Astrocyte of the hippocampus (primary cell): ENCODE measurements at regions not wholly inside any gene's neighbourhood (a gene's known extent, or its start where the extent isn't known, plus 50 kb on each side); places are given as distances from the start of the nearest gene placed in this dataset.

Source experiments
- DNase-seq: peaks from one replicate; pipeline ENCODE4 v3.0.0; 2011; ENCODE audit warnings: low read depth, low spot score

DNA sequence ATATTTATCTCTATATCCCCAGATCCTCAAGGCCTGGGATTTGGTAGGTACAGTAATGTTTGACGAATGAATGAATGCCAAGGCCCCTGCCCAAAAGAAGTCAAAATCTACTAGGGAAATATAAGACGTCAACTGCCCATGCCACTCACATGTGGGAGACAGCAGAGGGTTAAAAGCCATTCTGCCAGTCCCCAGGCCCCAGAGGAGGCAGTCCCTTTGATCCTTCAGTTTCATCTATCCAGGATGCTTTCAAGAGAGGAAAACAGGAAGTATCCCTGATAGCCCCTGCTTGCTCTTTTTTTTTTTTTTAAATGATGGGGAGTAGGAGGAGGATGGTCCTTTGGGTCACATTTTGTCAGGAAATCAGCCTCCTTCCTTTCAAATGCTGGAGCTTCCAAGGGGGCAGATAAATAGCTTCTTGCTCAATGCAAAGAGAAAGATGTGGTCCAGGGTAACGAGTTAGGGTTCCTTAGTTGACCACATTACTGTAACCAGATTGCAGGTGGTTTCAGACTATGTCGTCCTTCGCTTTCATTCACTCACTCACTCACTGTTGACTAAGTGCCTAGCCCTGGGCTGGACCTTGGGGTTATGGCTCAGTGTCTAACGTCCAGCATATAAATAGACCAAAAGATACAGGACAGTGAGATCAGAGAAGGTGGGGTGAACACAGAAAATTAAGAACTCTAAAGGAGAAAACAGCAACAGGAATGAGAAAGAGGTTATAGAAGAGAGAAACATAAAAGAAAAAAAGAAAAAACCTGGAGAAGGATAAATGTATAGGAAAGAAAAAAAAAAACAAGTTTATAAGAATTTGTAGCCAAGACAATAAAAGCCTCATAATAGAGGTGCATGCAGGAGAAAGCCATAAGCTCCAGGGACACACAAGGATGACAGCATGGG, 64.6 kb upstream of the PIM1 start:
- no peak for DNase-seq

DNA sequence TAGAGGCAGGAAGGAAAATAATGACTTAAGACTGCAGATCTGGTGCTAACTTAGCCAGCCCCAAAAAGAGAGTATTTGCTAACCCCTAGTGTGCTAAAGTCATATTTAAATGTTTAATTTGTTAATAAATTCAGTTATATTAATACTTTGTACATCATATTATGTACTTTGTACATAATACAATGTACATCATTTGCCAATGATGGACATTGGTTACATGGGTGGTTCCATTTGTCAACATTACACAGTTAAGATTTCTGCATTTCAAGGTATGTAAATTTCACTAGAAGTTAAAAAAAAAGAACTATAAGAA, 63.9 kb upstream of the PIM1 start:
- DNase-seq = no peak

DNA sequence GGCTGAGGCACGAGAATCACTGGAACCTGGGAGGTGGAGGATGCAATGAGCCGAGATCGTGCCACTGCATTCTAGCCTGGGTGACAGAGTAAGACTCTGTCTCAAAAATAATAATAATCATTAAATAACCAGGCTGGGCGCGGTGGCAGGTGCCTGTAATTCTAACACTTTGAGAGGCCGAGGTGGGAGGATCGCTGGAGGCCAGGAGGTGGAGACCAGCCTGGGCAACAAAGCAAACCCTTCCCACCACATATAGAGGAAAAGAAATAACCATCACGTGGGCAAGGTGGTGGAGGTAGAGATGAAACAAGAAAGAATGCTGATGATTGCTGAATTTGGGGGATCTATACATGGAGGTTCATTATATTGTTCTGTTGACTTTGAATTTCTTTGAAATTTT, 63.4 kb upstream of the PIM1 start:
- no peak for DNase-seq

DNA sequence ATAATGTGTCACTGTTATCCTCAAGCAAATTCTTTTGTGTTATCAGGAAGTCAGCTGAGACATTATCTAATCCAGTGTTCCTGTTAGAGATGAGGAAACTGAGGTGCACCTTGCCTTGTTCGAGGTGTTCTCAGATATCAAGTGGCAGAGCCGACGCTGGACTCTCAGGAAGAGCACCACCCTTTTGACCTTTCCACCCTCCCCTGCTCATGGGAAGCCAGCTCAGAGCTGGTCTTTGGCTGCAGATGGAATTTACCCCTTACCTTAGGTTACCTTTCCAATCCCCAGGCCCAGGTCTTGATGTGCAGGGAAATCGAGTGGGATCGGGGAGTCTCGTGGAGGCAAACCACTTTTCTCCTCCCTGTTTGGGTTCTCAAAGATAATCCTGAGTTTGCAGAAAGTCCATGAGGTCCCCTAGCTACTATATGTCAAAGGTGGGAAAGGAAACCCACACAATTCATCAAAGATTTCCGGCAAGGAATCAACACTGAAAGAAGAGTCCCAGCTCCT, 62.9 kb upstream of the PIM1 start:
- DNase-seq = no peak

DNA sequence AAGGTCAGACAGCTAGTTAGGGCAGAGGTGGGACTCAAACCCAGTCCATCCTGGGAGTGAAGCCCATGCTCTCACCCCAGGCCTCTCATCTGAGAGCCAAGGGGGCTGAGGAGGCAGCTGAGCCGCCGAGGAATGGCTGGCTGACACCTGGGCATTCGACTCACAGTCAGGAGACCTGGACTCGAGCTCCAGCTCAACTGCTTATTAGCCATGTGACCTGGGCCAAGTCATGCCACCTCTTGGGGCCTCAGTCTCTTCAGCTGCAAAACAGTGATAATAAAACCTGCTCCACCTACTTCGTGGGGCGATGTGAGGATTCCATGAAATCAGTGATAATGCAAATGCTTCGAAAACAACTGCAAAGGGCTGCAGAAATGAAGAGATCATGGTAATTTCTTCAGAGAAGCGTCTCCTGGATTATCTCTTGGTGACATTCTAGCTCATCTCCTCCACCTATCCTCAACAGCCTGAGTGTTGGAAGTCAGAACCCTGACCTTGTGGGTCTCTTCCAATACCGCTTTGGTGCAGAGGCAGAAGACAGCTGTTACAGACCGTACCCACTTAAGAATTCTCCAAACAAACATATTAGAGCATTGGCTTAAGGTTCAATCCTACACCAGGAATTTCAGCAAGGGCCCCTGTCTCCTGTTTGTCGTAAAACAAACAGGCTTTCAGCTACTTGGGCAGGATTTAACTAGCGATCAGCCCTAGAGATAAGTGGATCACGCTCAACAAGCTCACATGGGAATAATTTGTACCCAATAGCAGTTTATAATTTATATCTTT, 60.0 kb upstream of the PIM1 start:
- no peak for DNase-seq

DNA sequence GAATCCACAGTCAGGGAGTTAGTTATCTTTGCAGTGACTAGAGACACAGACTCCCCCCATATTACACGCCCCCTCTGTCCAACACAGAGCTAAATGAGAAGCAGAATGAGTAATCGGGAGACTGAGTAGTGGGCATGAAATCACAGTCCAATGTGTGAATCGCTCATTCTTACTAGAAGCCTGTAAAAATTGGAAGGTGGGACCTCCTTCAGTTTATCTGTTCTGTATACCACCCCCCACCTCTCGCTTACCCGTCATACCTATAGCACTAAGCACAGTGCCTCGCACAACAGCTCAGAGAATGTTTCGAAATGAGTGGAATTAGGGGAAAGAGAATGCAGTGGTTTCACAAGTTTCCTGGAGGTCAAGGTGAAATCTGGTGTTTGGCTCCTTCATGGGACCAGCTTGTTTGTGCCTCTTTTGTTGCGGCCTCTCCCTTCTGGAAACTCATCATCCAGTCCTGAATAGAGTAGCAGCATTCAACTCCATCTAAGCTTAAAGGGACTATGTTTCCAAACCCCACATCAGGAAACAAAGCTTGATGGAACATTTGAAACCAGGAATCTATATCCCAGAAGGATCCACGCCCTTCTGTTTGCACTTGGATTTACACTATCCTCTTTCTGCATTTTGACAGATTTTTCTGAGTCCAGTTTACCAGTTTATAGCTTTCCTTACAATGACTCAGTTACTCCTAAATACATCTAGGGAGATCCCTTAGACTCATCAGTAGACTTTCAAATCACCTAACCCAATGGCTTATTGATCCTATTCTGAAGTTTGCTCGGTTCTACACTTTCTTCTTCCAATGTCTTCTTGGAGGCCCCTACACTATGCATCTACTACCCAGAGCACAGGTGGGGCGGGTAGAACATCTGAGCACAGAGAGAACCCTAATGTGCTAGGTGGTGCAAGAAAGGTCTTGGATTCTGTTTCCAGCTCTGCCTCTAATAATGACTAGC, 59.2 kb upstream of the PIM1 start:
- no peak for DNase-seq

DNA sequence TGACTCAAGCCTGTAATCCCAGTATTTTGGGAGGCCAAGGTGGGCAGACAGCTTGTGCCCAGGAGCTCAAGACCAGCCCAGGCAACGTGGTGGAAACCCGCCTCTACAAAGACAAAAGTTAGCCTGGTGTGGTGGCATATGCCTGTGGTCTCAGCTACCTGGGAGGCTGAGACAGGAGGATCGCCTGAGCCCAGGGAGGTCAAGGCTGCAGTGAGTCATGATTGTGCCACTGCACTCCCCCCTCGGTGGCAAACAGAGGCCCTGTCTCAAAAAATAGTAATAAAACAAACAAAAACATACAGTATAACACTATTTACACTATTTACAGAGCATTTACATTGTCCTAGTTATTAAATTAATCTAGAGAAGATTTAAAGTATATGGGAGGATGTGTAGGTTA, 56.0 kb upstream of the PIM1 start:
- no peak for DNase-seq

DNA sequence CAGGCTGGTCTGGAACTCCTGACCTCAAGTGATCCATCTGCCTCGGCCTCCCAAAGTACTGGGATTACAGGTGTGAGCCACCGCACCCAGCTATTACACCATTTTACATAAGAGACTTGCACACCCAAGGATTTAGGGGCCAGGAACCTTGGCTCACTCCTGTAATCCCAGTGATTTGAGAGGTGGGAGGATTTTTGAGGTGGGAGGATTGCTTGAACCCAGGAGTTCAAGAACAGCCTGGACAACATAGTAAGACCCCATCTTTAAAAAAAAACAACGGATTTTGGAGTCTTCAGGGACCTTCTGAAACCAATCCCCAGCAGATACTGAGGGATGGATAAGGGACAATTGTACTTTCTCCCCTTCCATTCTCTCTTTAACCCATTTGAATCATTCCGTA, 55.3 kb upstream of the PIM1 start:
- DNase-seq = no peak

DNA sequence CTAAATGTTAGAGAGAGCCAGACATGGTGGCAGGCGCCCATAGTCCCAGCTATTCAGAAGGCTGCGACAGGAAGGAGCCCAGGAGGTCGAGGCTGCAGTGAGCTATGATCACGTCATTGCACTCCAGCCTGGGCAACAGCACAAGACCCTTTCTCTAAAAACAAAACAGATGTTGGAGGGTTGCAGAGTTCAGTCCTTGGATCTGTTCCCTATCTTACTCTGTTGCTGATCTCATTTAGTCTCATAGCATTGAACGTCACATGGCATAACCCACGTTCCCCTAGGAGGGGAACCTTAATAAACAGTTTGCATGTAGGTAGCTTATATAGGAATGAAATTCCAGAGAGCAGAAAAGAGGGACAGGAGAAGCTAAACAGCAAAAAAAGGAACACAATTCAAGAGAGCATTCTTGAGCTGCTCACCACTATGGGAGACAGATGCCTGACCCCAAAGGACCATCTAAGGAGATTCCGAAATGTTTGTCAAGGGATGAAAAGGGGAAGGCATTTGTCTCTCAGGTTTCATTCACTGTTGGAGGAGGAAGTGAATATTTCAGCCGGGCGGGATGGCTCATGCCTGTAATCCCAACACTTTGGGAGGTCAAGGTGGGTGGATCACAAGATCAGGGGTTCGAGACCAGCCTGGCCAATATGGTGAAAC, 54.6 kb upstream of the PIM1 start:
- no peak for DNase-seq

DNA sequence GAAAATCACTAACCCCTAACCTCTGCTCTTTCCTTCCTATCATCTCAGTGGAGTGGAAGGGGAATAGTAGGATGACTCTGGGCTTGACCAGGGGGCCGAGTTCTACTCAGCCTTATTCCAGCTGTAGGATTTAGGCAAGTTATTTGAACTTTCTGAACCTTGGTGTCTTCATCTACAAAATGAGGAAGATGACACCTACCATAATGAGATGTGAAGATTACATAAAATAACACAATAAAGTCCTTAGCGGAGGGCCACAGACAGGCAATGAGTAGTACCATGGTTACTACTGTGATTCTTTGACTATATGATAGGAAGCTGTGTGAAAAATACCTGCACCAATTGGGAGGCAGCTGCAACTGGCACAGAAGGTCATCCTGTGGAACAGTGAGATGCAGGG, 53.6 kb upstream of the PIM1 start:
- DNase-seq = no peak

DNA sequence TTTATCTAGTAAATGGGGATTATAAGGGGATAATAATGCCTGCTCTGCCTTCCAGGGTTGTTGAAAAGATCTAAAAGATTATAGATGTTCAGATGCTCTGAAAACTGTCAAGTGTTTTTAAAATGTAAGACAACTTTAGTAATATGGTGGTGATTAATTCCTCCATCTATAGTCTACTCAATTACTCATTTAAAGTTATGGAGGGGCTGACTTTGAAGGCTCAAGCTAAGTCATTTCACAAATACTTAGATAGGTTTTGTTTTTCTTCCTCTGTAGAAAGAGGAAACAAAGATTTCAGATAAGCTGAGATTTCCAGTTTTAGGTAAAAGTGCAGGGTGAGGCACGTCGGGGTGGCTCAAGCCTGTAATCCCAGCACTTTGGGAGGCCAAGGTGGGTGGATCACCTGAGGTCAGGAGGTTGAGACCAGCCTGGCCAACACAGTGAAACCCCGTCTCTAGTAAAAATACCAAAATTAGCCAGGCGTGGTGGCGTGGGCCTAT, 50.5 kb upstream of the PIM1 start:
- no peak for DNase-seq
